H7 (cell line): ENCODE measurements at regions not wholly inside any gene's neighbourhood (a gene's known extent, or its start where the extent isn't known, plus 50 kb on each side); places are given as distances from the start of the nearest gene placed in this dataset.
A peak's percentile ranks its signal among the peaks of the same experiment; 100 is the strongest.

Experiments
- DNase-seq: peaks from one replicate; pipeline ENCODE4 v3.0.0; 2012
- H3K27me3 ChIP-seq: 2 replicates; pipeline ENCODE4 v1.6.0; 2011; ENCODE audit warnings: mild to moderate bottlenecking, low read length; ENCODE audit not compliant: control insufficient read depth, insufficient read depth
- H3K36me3 ChIP-seq: replicated peaks from 2 replicates; pipeline ENCODE4 v1.5.1; 2011; ENCODE audit warnings: low read length; ENCODE audit not compliant: control insufficient read depth, insufficient read depth
- H3K4me3 ChIP-seq: 2 replicates; pipeline ENCODE4 v1.5.1; 2011; ENCODE audit warnings: low read depth, mild to moderate bottlenecking, control low read depth, low read length, moderate library complexity; ENCODE audit not compliant: insufficient read depth

- Histone ChIP-seq H3K36me3 (no peaks in the 10 kb centered on the region), H3K4me3 (no peak overlapping the region), H3K27me3 (no peaks in the 10 kb centered on the region)
- DNase-seq = no peak
Observed at GRCh38 chr13:95381212-95381527, 79.9 kb upstream of the ABCC4 start.

GRCh38 chr13:95382411-95382810 is 81.2 kb upstream of the ABCC4 start:
- Histone ChIP-seq H3K36me3 (no peaks in the 10 kb centered on the region), H3K4me3 (no peak overlapping the region), H3K27me3 (no peaks in the 10 kb centered on the region)
- no peak for DNase-seq

GRCh38 chr13:95382916-95383315 is 81.7 kb upstream of the ABCC4 start:
- no peaks in the 10 kb centered on the region for H3K36me3 ChIP-seq
- no peak for DNase-seq
- H3K4me3 ChIP-seq = no peak overlapping the region
- no peaks in the 10 kb centered on the region for H3K27me3 ChIP-seq

- no peak for DNase-seq
- H3K4me3 ChIP-seq = no peak overlapping the region
- no peaks in the 10 kb centered on the region for H3K36me3 ChIP-seq
- H3K27me3 ChIP-seq = no peaks in the 10 kb centered on the region
Observed at GRCh38 chr13:95385373-95385772, 84.1 kb upstream of the ABCC4 start.

- no peak for DNase-seq
- H3K27me3 ChIP-seq = no peaks in the 10 kb centered on the region
- no peaks in the 10 kb centered on the region for H3K36me3 ChIP-seq
- no peak overlapping the region for H3K4me3 ChIP-seq
Observed at GRCh38 chr13:95385798-95386197, 84.5 kb upstream of the ABCC4 start.

GRCh38 chr13:95386370-95386769 is 85.1 kb upstream of the ABCC4 start:
- Histone ChIP-seq H3K27me3 (no peaks in the 10 kb centered on the region), H3K36me3 (no peaks in the 10 kb centered on the region), H3K4me3 (no peak overlapping the region)
- DNase-seq = no peak

- Histone ChIP-seq H3K27me3 (no peaks in the 10 kb centered on the region), H3K36me3 (no peaks in the 10 kb centered on the region), H3K4me3 (no peak overlapping the region)
- DNase-seq = no peak
Observed at GRCh38 chr13:95387733-95388207, 86.5 kb upstream of the ABCC4 start.

GRCh38 chr13:95388420-95389079 is 87.3 kb upstream of the ABCC4 start:
- Histone ChIP-seq H3K4me3 (no peak overlapping the region), H3K36me3 (no peaks in the 10 kb centered on the region), H3K27me3 (no peaks in the 10 kb centered on the region)
- DNase-seq = no peak

- no peak overlapping the region for H3K4me3 ChIP-seq
- no peaks in the 10 kb centered on the region for H3K27me3 ChIP-seq
- no peaks in the 10 kb centered on the region for H3K36me3 ChIP-seq
- DNase-seq = no peak
Observed at GRCh38 chr13:95391362-95391761, 90.1 kb upstream of the ABCC4 start.

- no peak overlapping the region for H3K4me3 ChIP-seq
Observed at GRCh38 chr13:95391785-95392184, 90.5 kb upstream of the ABCC4 start.

GRCh38 chr13:95392597-95392996 is 91.3 kb upstream of the ABCC4 start:
- Histone ChIP-seq H3K4me3 (no peak overlapping the region), H3K27me3 (no peaks in the 10 kb centered on the region), H3K36me3 (no peaks in the 10 kb centered on the region)
- DNase-seq = no peak

More at GRCh38 chr13:95391785-95392184, 90.5 kb upstream of the ABCC4 start:
- no peaks in the 10 kb centered on the region for H3K27me3 ChIP-seq
- H3K36me3 ChIP-seq = no peaks in the 10 kb centered on the region
- no peak for DNase-seq

- H3K36me3 ChIP-seq = no peaks in the 10 kb centered on the region
- no peaks in the 10 kb centered on the region for H3K27me3 ChIP-seq
- DNase-seq = peak; percentile 61
- peak overlapping the region; percentile 46 for H3K4me3 ChIP-seq
Observed at GRCh38 chr13:95403349-95404140, 102.3 kb upstream of the ABCC4 start.

- peak overlapping the region; percentile 46 for H3K4me3 ChIP-seq
- no peaks in the 10 kb centered on the region for H3K27me3 ChIP-seq
- no peaks in the 10 kb centered on the region for H3K36me3 ChIP-seq
- DNase-seq = peak; percentile 79
Observed at GRCh38 chr13:95404141-95404882, 103.1 kb upstream of the ABCC4 start.

- H3K36me3 ChIP-seq = no peaks in the 10 kb centered on the region
- no peak overlapping the region for H3K4me3 ChIP-seq
- H3K27me3 ChIP-seq = no peaks in the 10 kb centered on the region
- no peak for DNase-seq
Observed at GRCh38 chr13:95406176-95406575, 104.9 kb upstream of the ABCC4 start.
